Uterus (tissue), 3 donors: ENCODE measurements at regions not wholly inside any gene's neighbourhood (a gene's known extent, or its start where the extent isn't known, plus 50 kb on each side); places are given as distances from the start of the nearest gene placed in this dataset.

Experiments
- DNase-seq, 2 donors: peaks; one replicate each; pipeline ENCODE4 v3.0.0-alpha.2; 2019 to 2020
- H3K27ac ChIP-seq, 2 donors: fragments of 200-600 bp; sonication (generic); 1 replicate in 1 of 2; 2 replicates in 1 of 2; pipeline ENCODE4 v1.5.1; 2016 to 2018
- H3K27me3 ChIP-seq, 2 donors: fragments of 200-600 bp; sonication (generic); one replicate each; pipeline ENCODE4 v1.5.1; 2018 to 2019; ENCODE audit warnings: control low read depth in 1 of 2
- H3K36me3 ChIP-seq, 2 donors: fragments of 200-600 bp; sonication (generic); one replicate each; pipeline ENCODE4 v1.5.1; 2019; ENCODE audit warnings: control low read depth in 1 of 2
- H3K4me1 ChIP-seq, 2 donors: fragments of 200-600 bp; sonication (generic); one replicate each; pipeline ENCODE4 v1.5.1; 2018 to 2019; ENCODE audit warnings: control low read depth in 1 of 2
- H3K4me3 ChIP-seq, 2 donors: fragments of 200-600 bp; sonication (generic); 1 replicate in 1 of 2; 2 replicates in 1 of 2; pipeline ENCODE4 v1.5.1; 2018 to 2019; ENCODE audit warnings: mild to moderate bottlenecking in 1 of 2
- H3K9me3 ChIP-seq, 2 donors: fragments of 200-600 bp; sonication (generic); one replicate each; pipeline ENCODE4 v1.5.1; 2019; ENCODE audit warnings: control low read depth in 1 of 2
- CTCF ChIP-seq, 4 experiments: fragments of 200-600 bp in 2 of 4; fragments of 450-650 bp in 2 of 4; sonication (generic) in 2 of 4; IDR thresholded peaks; one replicate each; pipeline ENCODE4 v1.5.1; 2016 to 2019; ENCODE audit warnings: antibody characterized with exemption in 4 of 4, mild to moderate bottlenecking in 2 of 4, moderate library complexity in 1 of 4
- POLR2A ChIP-seq, 2 donors: fragments of 450-650 bp; IDR thresholded peaks; one replicate each; pipeline ENCODE4 v1.6.1; 2016; ENCODE audit warnings: antibody characterized with exemption in 2 of 2, mild to moderate bottlenecking in 1 of 2, moderate library complexity in 1 of 2
- intact Hi-C: fragments of 100-400 bp; cut with DNase I; formaldehyde crosslinking; loops from one replicate; pipeline ENCODE4 v1.15.1; 2023; ENCODE audit warnings: low total_unique reads
- donor health status: DM: yes; HTN: yes; CAD: no.

GRCh38 chr7:114295522-114295921 lies 119.1 kb upstream of the FOXP2 start:
- no peak overlapping the region for H3K4me3 ChIP-seq
- TF ChIP-seq POLR2A (IDR thresholded peaks at IDR 0.05), result no peak
- TF ChIP-seq CTCF (IDR thresholded peaks at IDR 0.05), result no peak
- intact Hi-C loops, result no loop called here
- no peaks in the 10 kb centered on the region for H3K36me3 ChIP-seq
- no peak overlapping the region for H3K27ac ChIP-seq
- no peak for DNase-seq
- no peaks in the 10 kb centered on the region for H3K9me3 ChIP-seq
- no peaks in the 10 kb centered on the region for H3K27me3 ChIP-seq
- H3K4me1 ChIP-seq, result no peaks in the 10 kb centered on the region

GRCh38 chr7:114294036-114294435 lies 120.6 kb upstream of the FOXP2 start:
- no peaks in the 10 kb centered on the region for H3K4me1 ChIP-seq
- no peak overlapping the region for H3K4me3 ChIP-seq
- H3K27ac ChIP-seq, result no peak overlapping the region
- H3K9me3 ChIP-seq, result no peaks in the 10 kb centered on the region
- no peaks in the 10 kb centered on the region for H3K27me3 ChIP-seq
- H3K36me3 ChIP-seq, result no peaks in the 10 kb centered on the region
- DNase-seq, result no peak
- no peak for TF ChIP-seq CTCF (IDR thresholded peaks at IDR 0.05)
- TF ChIP-seq POLR2A (IDR thresholded peaks at IDR 0.05), result no peak
- intact Hi-C loops, result no loop called here

DNA sequence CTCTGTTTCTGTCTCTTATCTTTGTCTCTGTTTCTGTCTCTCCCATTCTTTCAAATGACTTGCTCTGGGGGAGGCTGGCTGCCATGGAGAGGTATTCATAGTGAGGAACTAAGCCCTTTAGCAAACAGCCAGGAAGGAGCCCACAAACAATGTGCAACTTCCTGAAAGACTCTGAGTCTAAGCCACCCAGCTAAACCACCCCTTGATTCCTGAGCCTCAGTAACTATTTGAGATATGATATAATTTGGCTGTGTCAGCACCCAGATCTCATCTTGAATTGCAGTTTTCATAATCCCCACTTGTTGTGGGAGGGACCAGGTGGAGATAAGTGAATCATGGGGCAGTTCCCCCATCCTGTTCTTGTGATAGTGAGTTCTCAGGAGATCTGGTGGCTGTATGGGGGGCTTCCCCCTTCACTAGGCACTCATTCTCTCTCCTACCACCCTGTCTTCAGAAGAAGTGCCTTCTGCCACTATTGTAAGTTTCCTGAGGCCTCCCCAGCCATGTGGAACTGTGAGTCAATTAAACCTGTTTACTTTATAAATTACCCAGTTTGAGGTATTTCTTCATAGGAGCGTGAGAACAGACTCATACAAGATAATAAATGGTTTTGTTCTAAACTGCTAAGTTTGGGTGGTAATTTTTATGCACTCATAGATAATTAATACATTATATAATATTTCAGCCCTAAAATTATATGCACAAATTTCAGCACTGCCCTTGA lies 121.2 kb upstream of the FOXP2 start:
- Histone ChIP-seq H3K27me3 (no peaks in the 10 kb centered on the region), H3K9me3 (no peaks in the 10 kb centered on the region), H3K4me1 (no peaks in the 10 kb centered on the region), H3K27ac (no peak overlapping the region), H3K4me3 (no peak overlapping the region), H3K36me3 (no peaks in the 10 kb centered on the region)
- no peak for DNase-seq
- intact Hi-C loops, result no loop called here
- no peak for TF ChIP-seq POLR2A (IDR thresholded peaks at IDR 0.05)
- TF ChIP-seq CTCF (IDR thresholded peaks at IDR 0.05), result no peak

DNA sequence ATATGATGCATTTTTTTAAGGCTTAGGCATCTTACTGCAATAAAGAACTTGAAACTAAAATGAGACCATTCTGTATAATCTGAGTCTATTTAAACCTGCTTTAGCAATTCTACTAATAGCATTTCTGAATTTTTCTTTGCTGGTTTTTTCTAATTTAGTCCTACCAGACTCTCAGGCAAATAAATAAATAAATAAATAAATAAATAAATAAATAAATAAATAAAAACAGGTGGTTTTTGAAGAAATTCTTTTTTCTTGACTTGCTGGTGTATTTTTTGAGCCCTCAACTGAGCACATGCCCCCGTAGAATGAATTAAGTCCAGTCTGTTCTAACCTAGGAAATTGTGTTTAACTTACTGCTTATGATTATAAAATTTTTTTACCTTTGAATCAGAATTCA lies 134.7 kb upstream of the FOXP2 start:
- H3K27me3 ChIP-seq, result no peaks in the 10 kb centered on the region
- intact Hi-C loops, result no loop called here
- no peaks in the 10 kb centered on the region for H3K9me3 ChIP-seq
- no peak overlapping the region for H3K4me3 ChIP-seq
- no peak for DNase-seq
- H3K4me1 ChIP-seq, result no peaks in the 10 kb centered on the region
- TF ChIP-seq CTCF (IDR thresholded peaks at IDR 0.05), result no peak
- no peak for TF ChIP-seq POLR2A (IDR thresholded peaks at IDR 0.05)
- H3K27ac ChIP-seq, result no peak overlapping the region
- H3K36me3 ChIP-seq, result no peaks in the 10 kb centered on the region

DNA sequence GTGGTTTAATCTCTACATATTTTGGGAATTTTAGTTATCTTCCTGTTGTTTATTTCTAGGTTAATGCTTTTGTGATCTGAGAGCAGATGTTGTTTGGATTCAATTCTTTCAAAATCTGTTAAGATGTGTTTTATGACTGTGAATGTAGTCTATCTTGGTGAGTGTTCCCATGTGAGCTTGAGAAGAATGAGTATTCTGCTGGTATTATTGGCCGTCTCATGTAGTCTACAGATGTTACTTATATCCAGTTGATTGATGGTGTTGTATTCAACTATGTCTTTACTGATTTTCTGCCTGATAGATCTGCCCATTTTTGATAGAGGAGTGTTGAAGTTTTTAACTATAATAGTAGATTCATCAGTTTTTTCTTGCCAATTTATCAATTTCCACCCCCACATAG lies 141.4 kb upstream of the FOXP2 start:
- TF ChIP-seq CTCF (IDR thresholded peaks at IDR 0.05) (no peak), POLR2A (IDR thresholded peaks at IDR 0.05) (no peak)
- H3K4me3 ChIP-seq, result no peak overlapping the region
- intact Hi-C loops, result no loop called here

More for the DNA sequence above, 141.4 kb upstream of the FOXP2 start:
- no peaks in the 10 kb centered on the region for H3K36me3 ChIP-seq
- H3K27ac ChIP-seq, result no peak overlapping the region
- DNase-seq, result no peak
- no peaks in the 10 kb centered on the region for H3K4me1 ChIP-seq
- H3K27me3 ChIP-seq, result no peaks in the 10 kb centered on the region
- no peaks in the 10 kb centered on the region for H3K9me3 ChIP-seq
